Glomerular visceral epithelial cell (primary cell): ENCODE measurements at regions not wholly inside any gene's neighbourhood (a gene's known extent, or its start where the extent isn't known, plus 50 kb on each side); places are given as distances from the start of the nearest gene placed in this dataset.

ENCODE experiments used
- DNase-seq: peaks from one replicate; pipeline ENCODE4 v3.0.0-alpha.2; 2016; ENCODE audit errors: extremely low spot score

DNA sequence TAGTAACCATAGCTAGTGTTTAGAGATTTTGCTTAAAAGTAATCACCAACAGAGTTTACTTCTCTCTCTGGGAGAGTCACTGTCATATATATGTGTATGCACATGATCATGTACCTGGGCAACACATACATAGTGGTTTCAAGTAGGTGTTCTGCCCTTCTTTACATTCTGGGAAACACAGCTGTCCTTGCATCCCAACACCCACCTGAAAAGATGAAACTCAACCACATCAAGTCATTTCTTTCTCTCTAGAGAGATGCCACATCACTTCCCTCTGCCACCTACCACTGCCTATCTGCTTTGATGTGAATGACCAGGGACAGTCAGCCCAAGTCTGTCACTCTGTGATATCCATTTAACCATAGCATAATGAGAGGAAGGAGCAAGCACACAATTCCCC, 155.8 kb upstream of the GADL1 start:
- DNase-seq = no peak

DNA sequence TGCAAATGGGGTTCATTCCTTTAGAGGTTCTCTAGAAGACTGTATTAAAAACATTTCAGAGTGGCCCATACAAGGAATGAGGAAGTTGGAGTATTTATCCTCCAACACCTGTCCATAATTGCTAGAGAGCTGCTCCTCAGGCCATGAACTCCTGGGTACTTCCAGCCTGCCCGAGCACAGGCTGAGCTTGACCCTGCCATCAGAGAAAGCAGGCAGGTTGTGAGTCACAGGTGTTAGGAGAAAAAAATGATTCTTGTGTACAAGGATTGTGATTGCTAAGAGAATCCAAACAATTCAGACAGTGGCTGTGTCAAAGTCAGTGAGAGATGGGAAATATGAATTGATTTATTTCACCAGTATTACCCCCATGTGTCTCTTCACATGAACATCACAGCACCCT, 156.8 kb upstream of the GADL1 start:
- DNase-seq = no peak

DNA sequence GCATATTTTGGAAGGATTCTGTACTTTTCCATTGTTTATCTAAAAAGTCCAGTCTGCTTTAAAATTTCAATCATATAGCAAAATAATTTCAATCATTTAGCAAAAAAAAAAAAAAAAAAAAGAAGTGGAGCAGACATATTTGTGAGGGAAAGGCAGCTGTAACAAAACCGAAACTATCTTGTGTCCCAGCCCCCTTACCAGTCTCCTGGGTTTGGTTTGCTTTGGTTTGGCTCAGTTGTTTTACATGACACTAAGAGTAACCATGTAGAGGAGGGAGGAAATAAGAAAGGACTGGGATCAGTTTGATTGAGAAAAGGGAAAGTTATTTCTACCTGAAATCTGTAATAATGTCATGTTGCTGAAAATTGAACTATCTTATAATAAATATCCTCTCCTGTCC, 158.8 kb upstream of the GADL1 start:
- no peak for DNase-seq

DNA sequence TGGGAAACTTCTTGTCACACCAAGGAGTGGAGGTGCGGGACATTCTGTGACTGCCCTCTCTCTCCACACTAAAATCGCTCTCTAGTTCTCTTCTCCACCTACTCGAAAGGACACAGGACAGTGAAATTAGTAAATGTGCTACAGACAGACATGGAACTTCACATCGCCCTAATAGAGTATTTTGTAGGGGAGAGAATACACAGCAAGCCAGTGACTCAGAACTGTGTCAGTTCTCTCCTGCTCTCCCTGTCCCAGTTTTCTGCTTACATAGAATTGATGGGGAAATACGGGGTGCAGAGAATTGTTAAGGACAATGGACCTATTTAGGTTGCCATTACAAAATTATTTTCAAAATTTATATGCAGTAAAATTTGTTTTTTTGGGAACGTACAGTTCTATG, 159.6 kb upstream of the GADL1 start:
- DNase-seq = no peak

DNA sequence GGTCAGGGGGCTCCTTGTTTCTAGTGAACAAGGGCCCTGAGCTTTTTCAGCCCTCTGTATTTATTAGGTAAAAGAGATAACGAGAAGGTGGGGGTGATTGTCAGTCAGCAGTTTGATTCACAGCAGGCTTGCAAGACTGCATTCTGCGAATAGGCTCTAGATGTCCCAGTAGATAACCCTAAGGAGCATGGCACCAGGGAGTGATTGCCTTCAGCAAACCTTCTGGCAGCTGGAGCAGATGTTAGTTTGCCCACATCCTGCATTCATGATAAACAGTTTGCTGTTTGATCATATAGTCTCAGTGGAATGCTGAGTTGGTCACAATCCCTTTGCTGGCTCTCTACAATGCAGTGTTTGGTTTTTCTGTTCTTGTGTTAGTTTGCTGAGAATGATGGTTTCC, 161.3 kb upstream of the GADL1 start:
- no peak for DNase-seq

DNA sequence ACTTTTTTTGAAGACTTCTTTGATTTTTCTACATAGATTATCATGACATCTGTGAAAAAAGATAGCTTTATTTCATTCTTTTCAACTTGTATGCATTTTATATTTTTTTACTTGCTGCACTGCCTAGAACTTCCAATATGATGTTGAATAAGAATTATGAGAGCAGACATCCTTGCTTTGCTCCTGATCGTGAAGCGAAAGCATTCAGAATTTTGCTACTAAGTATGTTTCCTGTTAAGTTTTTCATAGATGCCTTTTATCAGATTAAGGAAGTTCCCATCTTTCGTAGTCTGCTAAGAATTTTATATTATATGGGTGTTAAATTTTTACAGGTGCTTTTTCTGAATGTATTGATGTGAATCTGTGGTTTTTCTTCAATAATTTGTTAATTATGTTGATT, 163.4 kb upstream of the GADL1 start:
- DNase-seq = no peak

DNA sequence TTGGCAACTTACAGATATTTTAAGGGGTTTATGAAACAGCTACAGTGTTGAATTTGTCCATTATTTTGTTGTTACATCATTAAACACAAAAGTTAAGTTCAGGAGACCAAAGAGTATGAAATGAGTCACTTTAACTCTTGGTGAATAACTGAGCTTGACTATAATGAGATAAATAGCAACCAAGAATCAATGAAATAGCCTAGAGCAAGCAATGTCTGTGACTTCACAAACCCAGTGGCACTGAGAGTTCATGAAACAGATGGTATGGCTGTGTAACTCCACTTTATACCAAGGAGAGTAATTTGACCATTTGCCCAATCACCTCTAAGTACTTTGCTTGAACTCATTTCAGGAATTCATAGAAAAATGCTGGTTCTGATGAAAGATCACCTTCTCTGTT, 169.6 kb upstream of the GADL1 start:
- no peak for DNase-seq

DNA sequence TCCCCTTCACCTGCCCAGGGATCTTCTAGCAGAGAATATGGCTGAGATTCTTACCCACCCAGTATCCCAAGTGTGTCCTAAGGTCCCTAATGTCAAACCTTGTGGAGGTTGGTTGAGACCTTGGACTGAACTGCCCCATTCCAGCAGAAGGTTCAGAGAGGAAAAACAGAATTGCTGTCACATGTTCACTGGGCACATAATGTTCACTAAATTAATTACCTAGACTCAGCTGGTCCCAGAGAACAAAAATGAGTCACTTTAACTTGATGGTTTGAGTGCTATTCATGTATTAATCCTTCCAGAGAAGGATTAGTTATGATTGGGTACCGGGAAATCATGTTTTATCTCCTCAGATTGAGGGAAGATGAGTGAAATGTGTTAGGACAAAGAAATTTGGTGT, 171.3 kb upstream of the GADL1 start:
- no peak for DNase-seq

DNA sequence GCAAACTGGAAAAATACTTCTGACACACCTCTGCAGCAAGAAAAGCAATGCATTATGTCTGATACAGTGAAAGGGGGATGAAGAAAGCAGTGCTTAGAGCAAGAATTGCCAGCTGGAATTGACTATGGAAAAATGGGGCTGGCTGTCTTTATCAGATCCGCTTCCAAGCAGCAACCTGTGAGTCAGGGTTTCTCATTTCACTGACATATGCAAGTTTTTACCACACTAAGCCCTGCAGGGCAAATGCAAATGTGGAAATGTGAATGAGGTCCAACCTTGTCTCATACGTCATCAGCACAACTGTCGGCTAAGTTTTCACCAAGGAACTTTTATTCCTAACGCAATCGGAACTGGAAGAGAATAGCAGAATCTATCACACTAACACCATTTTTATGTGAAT, 172.5 kb upstream of the GADL1 start:
- DNase-seq = peak; percentile 13

DNA sequence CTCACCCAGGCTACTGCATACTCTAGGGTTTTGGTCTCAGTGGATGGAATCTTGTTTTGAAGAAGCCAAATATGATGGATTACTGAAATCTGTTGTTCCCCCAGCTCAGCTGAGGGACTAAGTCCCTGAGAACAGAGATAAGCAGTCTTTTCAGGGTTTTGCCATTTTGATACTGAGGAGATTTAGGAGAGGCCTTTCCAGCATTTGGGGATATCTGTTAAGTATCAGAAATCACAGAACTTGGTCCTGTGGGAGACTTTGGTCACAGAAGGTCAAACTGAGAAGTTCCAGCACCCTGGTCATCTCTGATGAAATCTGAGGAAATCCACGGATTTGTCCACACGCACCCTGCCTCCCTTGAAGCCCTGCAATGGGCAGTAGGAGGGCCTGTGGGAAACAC, 181.0 kb upstream of the GADL1 start:
- DNase-seq = no peak

DNA sequence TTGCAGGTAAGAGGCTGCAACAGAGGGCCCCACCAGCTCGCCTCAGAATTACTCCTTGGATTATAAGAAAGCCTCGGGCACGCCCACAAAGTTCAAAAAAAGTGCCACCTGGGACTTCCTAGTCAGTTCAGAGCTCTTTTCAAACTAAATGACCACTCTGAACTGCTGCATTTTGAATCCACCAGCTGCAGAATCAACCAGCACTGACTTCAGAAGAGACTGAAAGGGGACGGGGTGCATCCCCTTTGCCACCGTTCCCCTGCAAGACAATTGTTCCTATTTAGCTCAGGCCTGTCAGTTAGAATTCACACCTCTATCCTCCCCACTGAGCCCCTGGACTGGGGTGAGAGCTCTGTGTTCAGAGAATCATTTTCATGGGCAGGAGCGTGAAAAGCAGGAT, 181.4 kb upstream of the GADL1 start:
- no peak for DNase-seq

DNA sequence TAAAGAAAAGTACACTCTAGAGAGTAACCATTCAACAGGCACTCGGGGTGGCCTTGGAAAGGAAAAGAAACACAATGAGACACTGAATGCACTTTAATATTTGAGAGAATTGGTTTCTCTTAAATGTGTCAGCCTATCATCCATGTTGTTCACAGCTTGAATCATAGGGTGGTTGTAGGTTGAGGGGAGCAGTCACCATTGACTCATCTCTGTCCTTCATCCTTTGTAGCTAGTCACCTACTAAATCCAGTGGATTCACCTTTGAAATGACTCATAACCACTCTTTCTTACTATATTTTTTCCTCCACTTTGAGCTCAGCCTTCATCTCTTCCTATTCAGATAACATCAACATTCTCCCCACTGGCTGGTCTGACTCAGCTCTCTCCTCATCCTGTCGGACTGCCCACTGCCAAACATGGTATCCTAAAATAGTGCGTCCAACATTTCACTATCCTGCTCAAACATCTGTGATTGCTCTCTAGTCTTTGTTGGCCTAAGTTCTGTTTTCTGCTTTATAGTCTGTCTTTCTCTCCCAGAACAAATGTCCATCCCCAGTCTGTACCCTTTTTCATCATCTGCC, 182.7 kb upstream of the GADL1 start:
- peak; percentile 75 for DNase-seq

DNA sequence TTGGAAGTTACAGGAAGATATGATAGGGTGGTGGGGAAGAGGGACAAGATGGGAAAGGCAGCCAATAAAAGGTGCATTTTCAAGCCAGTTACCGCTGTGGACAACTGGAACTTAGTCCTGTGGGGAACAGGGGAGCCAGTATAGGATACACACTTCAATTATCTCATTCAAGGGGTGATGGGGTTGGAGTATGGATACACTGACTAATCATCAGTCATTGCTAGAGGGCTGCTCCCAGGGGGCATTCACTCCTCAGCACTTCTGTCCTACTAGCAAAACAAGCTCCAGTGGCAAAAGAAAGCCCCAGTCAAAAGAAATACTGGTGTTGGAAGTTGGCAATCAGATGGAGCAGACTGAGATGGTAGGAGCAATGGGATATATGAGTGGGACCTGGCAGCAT, 183.4 kb upstream of the GADL1 start:
- peak; percentile 11 for DNase-seq

DNA sequence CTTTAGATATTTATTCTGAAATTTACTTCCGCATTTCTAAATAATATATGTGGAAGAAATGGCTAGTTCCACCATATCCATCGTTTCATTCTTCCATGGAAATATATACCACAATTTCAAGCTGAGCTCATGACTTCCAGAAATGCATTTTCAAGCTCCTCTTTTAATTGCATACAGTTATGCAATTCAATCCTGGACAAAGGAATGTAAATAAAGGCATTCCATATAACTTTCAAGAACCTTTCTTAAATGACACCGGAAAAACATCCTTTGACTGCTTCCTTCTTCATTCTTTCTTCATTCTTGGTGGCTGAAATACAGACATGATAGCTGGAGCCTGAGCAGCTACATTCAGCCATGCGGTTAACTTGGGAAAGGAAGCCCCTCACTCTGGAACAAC, 185.2 kb upstream of the GADL1 start:
- no peak for DNase-seq

DNA sequence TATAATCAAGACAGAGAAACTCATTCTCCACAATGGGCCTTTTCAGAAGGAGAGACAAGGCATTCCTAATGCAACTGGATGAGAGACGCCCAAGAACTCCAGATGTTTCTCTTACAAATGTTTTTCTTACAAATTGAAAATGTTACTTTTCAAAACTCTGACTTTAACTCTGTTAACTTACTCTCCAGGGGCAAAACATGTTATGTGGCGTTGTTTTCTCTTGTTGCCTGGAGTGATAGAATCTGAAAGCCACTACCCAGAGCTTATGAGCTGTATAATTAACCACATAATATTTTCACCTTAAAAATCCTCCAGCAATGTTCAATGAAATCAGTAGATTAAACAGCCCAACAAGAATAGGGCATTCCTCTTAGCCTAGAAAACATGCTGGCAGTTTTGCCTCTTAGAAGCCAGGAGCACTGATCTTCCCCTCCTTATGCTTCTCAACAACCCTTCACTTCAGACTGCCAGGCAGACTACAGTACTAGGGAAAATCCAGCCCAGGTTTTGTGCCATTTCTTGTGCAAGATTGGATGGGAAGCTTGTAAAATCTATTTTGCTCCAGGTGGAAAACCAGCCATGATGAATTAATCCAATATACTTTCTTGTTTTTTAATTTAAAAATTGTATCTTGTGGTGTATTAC, 186.7 kb upstream of the GADL1 start:
- no peak for DNase-seq

DNA sequence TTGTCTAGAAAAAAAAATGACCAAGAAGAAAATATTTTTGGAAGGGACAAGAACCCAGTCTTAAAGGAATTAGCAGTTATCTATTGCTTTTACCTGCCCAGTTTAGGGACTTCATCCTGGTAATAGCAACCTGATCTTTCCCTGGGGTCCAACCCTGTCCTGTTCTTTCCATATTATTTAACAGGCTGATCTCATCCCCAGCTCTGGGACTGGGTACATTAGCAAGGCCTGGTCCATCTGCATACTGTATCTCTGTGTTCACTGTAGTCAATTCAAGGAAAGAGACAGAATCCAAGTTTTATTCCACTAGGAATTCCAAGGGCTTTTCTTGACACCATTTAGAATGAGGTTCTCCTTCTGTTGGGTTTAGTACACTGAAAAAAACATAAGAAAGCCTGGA, 191.7 kb upstream of the GADL1 start:
- DNase-seq = no peak

DNA sequence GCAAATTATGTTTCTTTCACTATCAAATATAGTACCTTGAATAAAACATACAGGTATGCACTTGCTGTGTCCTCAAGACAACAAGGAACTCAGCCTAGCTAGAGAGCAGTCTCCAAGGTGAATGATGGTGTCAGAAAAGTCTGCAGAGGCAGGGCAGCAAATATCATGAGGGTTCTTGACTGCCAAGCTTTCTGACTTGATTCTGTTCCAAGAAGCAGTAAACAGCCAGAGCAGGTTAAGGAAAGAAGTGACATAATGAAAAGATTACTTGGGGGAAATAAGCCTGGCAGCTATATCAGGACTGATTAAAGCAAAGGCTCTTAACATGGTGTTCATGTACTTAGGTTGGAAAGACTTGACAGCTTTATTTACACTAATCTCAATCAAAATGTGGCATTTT, 192.2 kb upstream of the GADL1 start:
- DNase-seq = no peak

DNA sequence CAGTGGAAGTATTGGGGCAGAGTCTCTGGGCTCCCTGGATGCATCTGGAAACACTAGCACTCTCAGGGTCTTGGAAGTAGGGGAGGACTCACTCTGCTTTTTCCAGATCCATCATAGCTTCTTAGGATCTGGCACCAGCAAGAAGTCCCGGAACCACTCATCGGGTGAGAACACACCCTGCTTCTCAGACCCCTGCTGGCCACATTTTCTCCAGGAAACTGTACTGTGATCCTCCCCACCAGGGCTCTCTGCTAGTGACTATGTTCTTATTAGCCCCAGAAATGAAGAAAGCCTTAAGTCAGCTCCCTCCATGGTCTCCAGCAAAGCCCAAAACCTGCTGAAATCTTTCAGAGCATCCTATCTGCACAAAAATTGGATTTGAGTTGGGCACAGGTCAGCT, 197.3 kb upstream of the GADL1 start:
- no peak for DNase-seq

DNA sequence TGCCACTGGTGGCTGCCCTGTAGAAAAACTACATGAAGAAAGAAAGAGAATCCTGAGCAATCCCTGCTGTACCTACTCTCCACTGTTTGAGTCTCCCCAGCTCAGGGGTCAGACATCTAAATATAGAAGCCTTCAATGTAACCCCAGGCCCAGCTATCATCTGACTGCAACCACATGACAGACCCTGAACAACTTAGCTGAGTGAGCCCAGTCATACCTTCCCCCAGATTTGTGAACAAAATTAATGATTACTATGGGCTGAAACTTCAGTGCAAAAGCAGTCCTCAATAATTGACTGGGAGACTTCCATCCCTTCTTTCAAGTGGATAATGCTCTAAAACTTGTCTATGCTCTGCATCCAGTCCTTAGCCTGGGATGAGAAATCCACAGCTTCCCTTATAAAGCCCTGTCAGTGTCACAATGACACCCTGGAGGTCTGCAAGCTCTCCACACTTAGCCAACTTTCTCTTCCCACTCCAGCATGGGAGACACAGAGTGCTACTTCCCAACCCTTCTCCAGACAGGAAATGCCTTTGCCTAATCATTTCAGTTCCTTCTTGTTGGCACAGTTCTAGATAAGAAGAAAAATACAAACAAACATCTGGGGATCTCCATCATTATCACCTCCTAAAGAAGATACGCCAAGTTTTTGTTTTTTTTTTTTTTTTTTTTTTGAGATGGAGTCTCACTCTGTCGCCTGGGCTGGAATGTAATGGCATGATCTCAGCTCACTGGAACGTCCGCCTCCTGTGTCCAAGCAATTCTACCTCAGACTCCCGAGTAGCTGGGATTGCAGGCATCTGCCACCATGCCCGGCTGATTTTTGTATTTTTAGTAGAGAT, 198.5 kb upstream of the GADL1 start:
- peak; percentile 78 for DNase-seq

DNA sequence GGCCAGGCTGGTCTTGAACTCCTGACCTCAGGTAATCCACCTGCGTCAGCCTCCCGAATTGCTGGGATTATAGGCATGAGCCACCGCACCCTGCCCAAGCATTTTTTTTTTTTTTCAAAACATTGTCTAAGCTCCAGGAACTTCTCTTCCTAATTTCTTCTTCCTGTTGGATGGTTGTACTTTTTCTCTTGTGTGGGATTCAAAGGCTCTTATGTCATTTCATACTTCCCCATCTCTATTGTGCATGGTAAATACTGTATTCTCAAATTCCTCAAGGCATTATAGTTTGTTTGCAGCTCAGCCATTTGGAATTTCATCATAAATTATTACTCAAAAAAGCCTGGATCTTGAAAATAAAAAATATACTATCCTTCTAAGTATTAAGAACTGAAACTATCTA, 199.1 kb upstream of the GADL1 start:
- DNase-seq = no peak

DNA sequence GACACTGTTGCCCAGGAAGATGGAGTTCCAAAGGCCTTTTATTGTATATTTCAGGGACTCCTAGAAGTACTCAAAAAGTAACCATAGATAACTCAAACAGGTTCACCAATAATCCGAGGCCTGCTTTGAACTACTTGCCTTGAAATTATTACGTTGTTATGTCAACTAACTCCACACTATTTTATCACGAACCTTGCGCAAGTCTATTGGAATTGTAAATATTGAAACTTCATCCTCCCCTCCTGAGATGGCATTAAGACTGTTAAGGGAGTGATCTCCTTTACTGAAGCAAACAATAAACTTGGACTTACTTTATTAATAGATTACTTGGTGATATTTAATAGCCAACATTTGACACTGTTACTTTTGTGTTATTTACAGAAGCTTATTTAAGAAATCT, 199.6 kb upstream of the GADL1 start:
- DNase-seq = no peak

DNA sequence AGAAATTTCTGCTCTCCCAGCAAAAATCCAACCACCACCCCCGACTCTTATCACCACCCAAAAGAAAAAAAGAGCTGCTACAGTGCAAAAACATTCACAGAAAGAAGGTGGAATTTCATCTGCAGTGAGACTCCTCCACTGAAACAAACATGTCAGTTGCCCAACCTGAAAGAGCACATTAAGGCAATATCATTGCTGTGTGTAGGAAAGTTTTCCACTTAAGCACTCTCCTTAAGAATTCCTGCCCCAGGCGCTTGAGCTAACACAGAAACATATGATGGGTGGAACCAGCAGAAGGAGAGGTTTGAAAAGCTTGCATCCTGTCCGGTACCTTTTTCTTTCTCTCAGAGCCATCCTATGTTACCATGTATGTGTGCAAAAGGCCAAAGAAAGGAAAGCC, 200.8 kb upstream of the GADL1 start:
- DNase-seq = no peak

DNA sequence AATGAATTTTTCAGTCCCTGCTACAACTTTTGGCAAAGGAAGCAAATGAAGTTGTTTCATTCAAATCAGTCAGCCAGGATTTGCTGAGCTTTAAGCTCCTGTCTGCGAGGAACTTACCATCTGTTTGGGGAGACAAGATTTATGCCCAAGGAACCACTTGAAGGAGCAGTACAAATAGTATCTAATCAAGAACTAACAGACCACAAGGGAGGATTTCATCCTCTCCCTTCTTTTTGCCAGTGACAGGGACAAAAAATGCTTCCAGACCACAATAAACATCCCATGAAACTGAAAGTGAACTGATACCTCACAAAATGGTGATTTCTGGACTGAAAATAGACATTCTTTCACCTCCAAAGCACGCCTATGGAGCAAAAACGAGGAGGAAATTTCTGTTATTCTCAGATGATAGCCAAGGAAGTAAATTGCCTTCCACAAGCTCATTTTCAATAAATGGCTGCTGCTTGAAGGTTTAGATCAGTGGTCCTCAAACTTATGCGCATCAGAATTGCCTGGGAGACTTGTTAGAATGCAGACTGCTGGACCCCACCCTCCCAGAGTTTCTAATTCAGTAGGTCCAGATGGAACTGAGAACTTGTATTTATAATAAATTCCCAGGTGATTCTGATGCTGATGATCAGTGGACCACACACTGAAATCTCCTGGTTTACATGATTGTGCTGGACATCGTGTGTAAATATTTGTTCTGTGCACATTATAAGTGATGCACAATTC, 202.4 kb upstream of the GADL1 start:
- DNase-seq = no peak
